ENCODE measurements at regions not wholly inside any gene's neighbourhood (a gene's known extent, or its start where the extent isn't known, plus 50 kb on each side); places are given as distances from the start of the nearest gene placed in this dataset.

DNA sequence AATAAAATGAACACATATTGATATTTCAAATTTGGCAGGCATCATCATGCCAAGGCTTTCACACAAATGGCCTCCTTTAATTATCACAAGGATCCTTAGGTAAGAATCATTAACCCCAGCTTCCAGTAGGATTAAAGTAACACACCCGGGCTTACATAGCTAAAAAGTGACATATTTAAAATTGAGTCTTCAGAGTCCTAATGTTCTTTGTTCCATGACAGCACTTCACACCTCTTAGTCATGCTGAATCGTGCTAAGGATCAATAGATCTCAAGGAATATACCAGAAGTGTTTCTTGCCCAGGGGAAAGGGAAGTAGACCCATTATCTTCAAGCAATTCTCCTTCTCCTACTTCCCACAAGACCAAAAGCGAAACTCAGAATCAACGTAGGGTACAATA is 76.6 kb upstream of the SOX2 start:
- Histone ChIP-seq H3K9me3 (no peaks in the 10 kb centered on the region), H3K36me3 (ENCODE audit: control insufficient read depth, insufficient read depth, low read length) (no peaks in the 10 kb centered on the region), H3K4me1 (no peaks in the 10 kb centered on the region), H3K4me3 (ENCODE audit: low read depth, low read length) (no peak overlapping the region), H3K27me3 (replicated peaks; ENCODE audit: control insufficient read depth, insufficient read depth, low read length) (no peaks in the 10 kb centered on the region)
- TF ChIP-seq, protein P1, sequence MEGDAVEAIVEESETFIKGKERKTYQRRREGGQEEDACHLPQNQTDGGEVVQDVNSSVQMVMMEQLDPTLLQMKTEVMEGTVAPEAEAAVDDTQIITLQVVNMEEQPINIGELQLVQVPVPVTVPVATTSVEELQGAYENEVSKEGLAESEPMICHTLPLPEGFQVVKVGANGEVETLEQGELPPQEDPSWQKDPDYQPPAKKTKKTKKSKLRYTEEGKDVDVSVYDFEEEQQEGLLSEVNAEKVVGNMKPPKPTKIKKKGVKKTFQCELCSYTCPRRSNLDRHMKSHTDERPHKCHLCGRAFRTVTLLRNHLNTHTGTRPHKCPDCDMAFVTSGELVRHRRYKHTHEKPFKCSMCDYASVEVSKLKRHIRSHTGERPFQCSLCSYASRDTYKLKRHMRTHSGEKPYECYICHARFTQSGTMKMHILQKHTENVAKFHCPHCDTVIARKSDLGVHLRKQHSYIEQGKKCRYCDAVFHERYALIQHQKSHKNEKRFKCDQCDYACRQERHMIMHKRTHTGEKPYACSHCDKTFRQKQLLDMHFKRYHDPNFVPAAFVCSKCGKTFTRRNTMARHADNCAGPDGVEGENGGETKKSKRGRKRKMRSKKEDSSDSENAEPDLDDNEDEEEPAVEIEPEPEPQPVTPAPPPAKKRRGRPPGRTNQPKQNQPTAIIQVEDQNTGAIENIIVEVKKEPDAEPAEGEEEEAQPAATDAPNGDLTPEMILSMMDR (IDR thresholded peaks at IDR 0.05; ENCODE audit: insufficient read depth in 1 of 2, low read depth in 1 of 2, low read length in 1 of 2, severe bottlenecking in 1 of 2, unreplicated experiment in 1 of 2) = no peak
- CTCF ChIA-PET = no interaction called here
- no peak for DNase-seq
- Mint-ChIP-seq H3K27ac (ENCODE audit: unreplicated experiment) (no peak overlapping the region), H3K36me3 (ENCODE audit: insufficient read depth, unreplicated experiment) (no peaks in the 10 kb centered on the region), H3K9me3 (ENCODE audit: unreplicated experiment) (no peaks in the 10 kb centered on the region), H3K4me3 (ENCODE audit: unreplicated experiment) (no peak overlapping the region), H3K27me3 (ENCODE audit: insufficient read depth, unreplicated experiment) (peaks cover 4% of the 10 kb centered on the region), H3K4me1 (ENCODE audit: low read depth, unreplicated experiment) (no peaks in the 10 kb centered on the region)
- POLR2A ChIA-PET = no interaction called here
- no TSS peak for BruUV-seq (replicated peaks)
- intact Hi-C loops (cut with micrococcal nuclease; ENCODE audit: unreplicated experiment) = no loop called here

DNA sequence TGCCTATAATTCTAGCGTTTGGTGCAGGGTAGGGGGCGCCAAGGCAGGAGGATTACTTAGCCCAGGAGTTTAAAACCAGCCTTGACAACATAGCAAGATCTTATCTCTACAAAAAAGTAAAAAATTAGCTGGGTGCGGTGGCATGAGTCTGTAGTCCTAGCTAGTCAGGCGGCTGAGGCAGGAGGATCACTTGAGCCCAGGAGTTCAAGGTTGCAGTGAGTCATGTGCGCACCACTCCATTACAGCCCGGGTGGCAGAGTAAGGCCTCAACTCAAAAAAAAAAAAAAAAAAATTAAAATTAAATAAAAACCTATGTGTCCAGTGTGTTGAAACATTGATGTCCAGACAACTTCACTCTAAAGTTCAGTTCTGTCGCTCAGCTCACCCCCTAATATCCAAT is 78.2 kb upstream of the SOX2 start:
- H3K27ac Mint-ChIP-seq (ENCODE audit: unreplicated experiment) = no peak overlapping the region
- POLR2A ChIA-PET = no interaction called here
- CTCF ChIA-PET = no interaction called here
- H3K27me3 ChIP-seq (replicated peaks; ENCODE audit: control insufficient read depth, insufficient read depth, low read length) = no peaks in the 10 kb centered on the region
- no peaks in the 10 kb centered on the region for H3K36me3 ChIP-seq (ENCODE audit: control insufficient read depth, insufficient read depth, low read length)
- H3K36me3 Mint-ChIP-seq (ENCODE audit: insufficient read depth, unreplicated experiment) = no peaks in the 10 kb centered on the region
- no peaks in the 10 kb centered on the region for H3K9me3 ChIP-seq
- DNase-seq = no peak
- no peak overlapping the region for H3K4me3 Mint-ChIP-seq (ENCODE audit: unreplicated experiment)
- H3K9me3 Mint-ChIP-seq (ENCODE audit: unreplicated experiment) = no peaks in the 10 kb centered on the region
- no peaks in the 10 kb centered on the region for H3K4me1 ChIP-seq
- no peak overlapping the region for H3K4me3 ChIP-seq (ENCODE audit: low read depth, low read length)
- intact Hi-C loops (cut with micrococcal nuclease; ENCODE audit: unreplicated experiment) = no loop called here
- no TSS peak for BruUV-seq (replicated peaks)
- peaks cover 10% of the 10 kb centered on the region for H3K27me3 Mint-ChIP-seq (ENCODE audit: insufficient read depth, unreplicated experiment)
- TF ChIP-seq, protein P1 (IDR thresholded peaks at IDR 0.05; ENCODE audit: insufficient read depth in 1 of 2, low read depth in 1 of 2, low read length in 1 of 2, severe bottlenecking in 1 of 2, unreplicated experiment in 1 of 2) = no peak
- H3K4me1 Mint-ChIP-seq (ENCODE audit: low read depth, unreplicated experiment) = no peaks in the 10 kb centered on the region

GRCh38 chr3:181631901-181632300 is 79.8 kb upstream of the SOX2 start:
- intact Hi-C loops (cut with micrococcal nuclease; ENCODE audit: unreplicated experiment) = no loop called here
- Histone ChIP-seq H3K9me3 (no peaks in the 10 kb centered on the region), H3K27me3 (replicated peaks; ENCODE audit: control insufficient read depth, insufficient read depth, low read length) (no peaks in the 10 kb centered on the region), H3K36me3 (ENCODE audit: control insufficient read depth, insufficient read depth, low read length) (no peaks in the 10 kb centered on the region), H3K4me3 (ENCODE audit: low read depth, low read length) (no peak overlapping the region), H3K4me1 (no peaks in the 10 kb centered on the region)
- TF ChIP-seq, protein P1 (IDR thresholded peaks at IDR 0.05; ENCODE audit: insufficient read depth in 1 of 2, low read depth in 1 of 2, low read length in 1 of 2, severe bottlenecking in 1 of 2, unreplicated experiment in 1 of 2) = no peak
- ChIA-PET CTCF (no interaction called here), POLR2A (no interaction called here)
- peaks cover 13% of the 10 kb centered on the region for H3K27me3 Mint-ChIP-seq (ENCODE audit: insufficient read depth, unreplicated experiment)
- H3K27ac Mint-ChIP-seq (ENCODE audit: unreplicated experiment) = no peak overlapping the region
- no peak for DNase-seq
- no TSS peak for BruUV-seq (replicated peaks)
- no peak overlapping the region for H3K4me3 Mint-ChIP-seq (ENCODE audit: unreplicated experiment)
- H3K36me3 Mint-ChIP-seq (ENCODE audit: insufficient read depth, unreplicated experiment) = no peaks in the 10 kb centered on the region
- H3K9me3 Mint-ChIP-seq (ENCODE audit: unreplicated experiment) = no peaks in the 10 kb centered on the region
- no peaks in the 10 kb centered on the region for H3K4me1 Mint-ChIP-seq (ENCODE audit: low read depth, unreplicated experiment)

Data from Caco-2 (cell line).